ENCODE measurements at regions not wholly inside any gene's neighbourhood (a gene's known extent, or its start where the extent isn't known, plus 50 kb on each side); places are given as distances from the start of the nearest gene placed in this dataset.

GRCh38 chr4:124409044-124409443, 303.5 kb downstream of the ANKRD50 start:
- DNase-seq: no peak
- no peaks in the 10 kb centered on the region for H3K9me3 ChIP-seq (ENCODE audit: severe bottlenecking)
- H3K4me3 ChIP-seq (ENCODE audit: low read depth, low read length): no peak overlapping the region
- no peaks in the 10 kb centered on the region for H3K27me3 ChIP-seq (ENCODE audit: insufficient read depth, low read depth, severe bottlenecking)
- H3K36me3 ChIP-seq: no peaks in the 10 kb centered on the region
- TF ChIP-seq CTCF (IDR thresholded peaks at IDR 0.05; ENCODE audit: low read depth, low read length): no peak
- H3K27ac ChIP-seq: no peak overlapping the region

- DNase-seq: no peak
- no peak for TF ChIP-seq CTCF (IDR thresholded peaks at IDR 0.05; ENCODE audit: low read depth, low read length)
- Histone ChIP-seq H3K4me3 (ENCODE audit: low read depth, low read length) (no peak overlapping the region), H3K27ac (no peak overlapping the region), H3K27me3 (ENCODE audit: insufficient read depth, low read depth, severe bottlenecking) (no peaks in the 10 kb centered on the region), H3K9me3 (ENCODE audit: severe bottlenecking) (no peaks in the 10 kb centered on the region), H3K36me3 (no peaks in the 10 kb centered on the region)
Observed at GRCh38 chr4:124414276-124415040, 298.1 kb downstream of the ANKRD50 start.

- Histone ChIP-seq H3K9me3 (ENCODE audit: severe bottlenecking) (no peaks in the 10 kb centered on the region), H3K36me3 (no peaks in the 10 kb centered on the region), H3K27ac (no peak overlapping the region), H3K27me3 (ENCODE audit: insufficient read depth, low read depth, severe bottlenecking) (no peaks in the 10 kb centered on the region), H3K4me3 (ENCODE audit: low read depth, low read length) (no peak overlapping the region)
- no peak for DNase-seq
- no peak for TF ChIP-seq CTCF (IDR thresholded peaks at IDR 0.05; ENCODE audit: low read depth, low read length)
Observed at GRCh38 chr4:124415146-124415545, 297.4 kb downstream of the ANKRD50 start.

- no peaks in the 10 kb centered on the region for H3K36me3 ChIP-seq
- H3K9me3 ChIP-seq (ENCODE audit: severe bottlenecking): no peaks in the 10 kb centered on the region
- no peak for TF ChIP-seq CTCF (IDR thresholded peaks at IDR 0.05; ENCODE audit: low read depth, low read length)
- H3K27ac ChIP-seq: no peak overlapping the region
- DNase-seq: no peak
- no peaks in the 10 kb centered on the region for H3K27me3 ChIP-seq (ENCODE audit: insufficient read depth, low read depth, severe bottlenecking)
- no peak overlapping the region for H3K4me3 ChIP-seq (ENCODE audit: low read depth, low read length)
Observed at GRCh38 chr4:124417371-124417770, 295.2 kb downstream of the ANKRD50 start.

GRCh38 chr4:124420166-124420695, 292.3 kb downstream of the ANKRD50 start:
- Histone ChIP-seq H3K9me3 (ENCODE audit: severe bottlenecking) (no peaks in the 10 kb centered on the region), H3K4me3 (ENCODE audit: low read depth, low read length) (no peak overlapping the region), H3K36me3 (no peaks in the 10 kb centered on the region), H3K27ac (no peak overlapping the region), H3K27me3 (ENCODE audit: insufficient read depth, low read depth, severe bottlenecking) (no peaks in the 10 kb centered on the region)
- TF ChIP-seq CTCF (IDR thresholded peaks at IDR 0.05; ENCODE audit: low read depth, low read length): no peak
- no peak for DNase-seq
